ENCODE measurements at regions not wholly inside any gene's neighbourhood (a gene's known extent, or its start where the extent isn't known, plus 50 kb on each side); places are given as distances from the start of the nearest gene placed in this dataset.

GRCh38 chr13:90612391-90612790 lies 735.1 kb upstream of the MIR17HG start:
- WGBS, 2 donors, result 91 to 93% methylated on average over 2 of the region's 2 CpGs
- FAIRE-seq, result no peak
- TF ChIP-seq CTCF (IDR thresholded peaks at IDR 0.05), result no peak
- H3K36me3 ChIP-seq, result no peaks in the 10 kb centered on the region
- intact Hi-C loops (cut with DNase I), result no loop called here
- no peak overlapping the region for H3K27ac ChIP-seq
- no peaks in the 10 kb centered on the region for H3K4me1 ChIP-seq
- no peak for ATAC-seq
- no peak overlapping the region for H3K4me3 ChIP-seq
- DNase-seq, result no peak
- H3K9me3 ChIP-seq, result no peaks in the 10 kb centered on the region
- no peaks in the 10 kb centered on the region for H3K27me3 ChIP-seq

GRCh38 chr13:90613076-90613795 lies 734.3 kb upstream of the MIR17HG start:
- 92 to 95% methylated on average over 12 of the region's 12 CpGs for WGBS, 2 donors
- H3K9me3 ChIP-seq, result no peaks in the 10 kb centered on the region
- H3K27me3 ChIP-seq, result no peaks in the 10 kb centered on the region
- ATAC-seq (no peak), DNase-seq (no peak), FAIRE-seq (no peak)
- no peak overlapping the region for H3K27ac ChIP-seq
- no peak overlapping the region for H3K4me3 ChIP-seq
- no peak for TF ChIP-seq CTCF (IDR thresholded peaks at IDR 0.05)
- no peaks in the 10 kb centered on the region for H3K36me3 ChIP-seq
- intact Hi-C loops (cut with DNase I), result no loop called here
- no peaks in the 10 kb centered on the region for H3K4me1 ChIP-seq

GRCh38 chr13:90615236-90615635 lies 732.3 kb upstream of the MIR17HG start:
- no peak overlapping the region for H3K27ac ChIP-seq
- intact Hi-C loops (cut with DNase I), result no loop called here
- H3K36me3 ChIP-seq, result no peaks in the 10 kb centered on the region
- ATAC-seq (no peak), FAIRE-seq (no peak), DNase-seq (no peak)
- H3K9me3 ChIP-seq, result no peaks in the 10 kb centered on the region
- TF ChIP-seq CTCF (IDR thresholded peaks at IDR 0.05), result no peak
- WGBS, 2 donors, result 91 to 95% methylated on average over 6 of the region's 6 CpGs
- H3K4me3 ChIP-seq, result no peak overlapping the region
- no peaks in the 10 kb centered on the region for H3K4me1 ChIP-seq
- no peaks in the 10 kb centered on the region for H3K27me3 ChIP-seq

- DNase-seq (no peak), FAIRE-seq (no peak), ATAC-seq (no peak)
- H3K27ac ChIP-seq, result no peak overlapping the region
- no peak for TF ChIP-seq CTCF (IDR thresholded peaks at IDR 0.05)
- 83 to 89% methylated on average over 5 of the region's 5 CpGs for WGBS, 2 donors
- no peaks in the 10 kb centered on the region for H3K36me3 ChIP-seq
- H3K27me3 ChIP-seq, result no peaks in the 10 kb centered on the region
- H3K4me1 ChIP-seq, result no peaks in the 10 kb centered on the region
- H3K9me3 ChIP-seq, result no peaks in the 10 kb centered on the region
- intact Hi-C loops (cut with DNase I), result no loop called here
- H3K4me3 ChIP-seq, result no peak overlapping the region
These were observed 731.7 kb upstream of the MIR17HG start for GRCh38 chr13:90615767-90616166.

GRCh38 chr13:90618133-90618532 lies 729.4 kb upstream of the MIR17HG start:
- H3K4me3 ChIP-seq, result no peak overlapping the region
- no peak for TF ChIP-seq CTCF (IDR thresholded peaks at IDR 0.05)
- H3K27me3 ChIP-seq, result no peaks in the 10 kb centered on the region
- no peaks in the 10 kb centered on the region for H3K4me1 ChIP-seq
- DNase-seq (no peak), ATAC-seq (no peak), FAIRE-seq (no peak)
- no peaks in the 10 kb centered on the region for H3K9me3 ChIP-seq
- intact Hi-C loops (cut with DNase I), result no loop called here
- 70 to 82% methylated on average over 2 of the region's 2 CpGs for WGBS, 2 donors
- H3K27ac ChIP-seq, result no peak overlapping the region
- H3K36me3 ChIP-seq, result no peaks in the 10 kb centered on the region
